Activated CD4-positive, alpha-beta T cell treated with anti-CD3 and anti-CD28 coated beads for 36 hours (primary cell): ENCODE measurements at regions not wholly inside any gene's neighbourhood (a gene's known extent, or its start where the extent isn't known, plus 50 kb on each side); places are given as distances from the start of the nearest gene placed in this dataset.

ENCODE experiments used
- ATAC-seq: fragments of 200-7000 bp; cut with Tn5 transposase; one replicate; pipeline ENCODE4 v1.10.0; 2021; ENCODE audit warnings: mild to moderate bottlenecking, moderate library complexity
- CTCF ChIA-PET: fragments of 350-600 bp; sonication (Branson Sonifier 250); formaldehyde crosslinking; loops from one replicate; lab custom pipeline; 2021; ENCODE audit warnings: antibody characterized with exemption; lab: Charles Lee
- POLR2A ChIA-PET: fragments of 350-600 bp; sonication (Branson Sonifier 250); formaldehyde crosslinking; loops from one replicate; lab custom pipeline; 2021; ENCODE audit warnings: antibody characterized with exemption, inconsistent platforms; lab: Charles Lee
- DNase-seq: peaks from one replicate; pipeline ENCODE4 v3.0.0-alpha.2; 2020
- H3K27ac Mint-ChIP-seq: one replicate; pipeline ENCODE4 v1.8.0; 2021; ENCODE audit warnings: mixed read lengths
- H3K27me3 Mint-ChIP-seq: one replicate; pipeline ENCODE4 v1.8.0; 2021; ENCODE audit warnings: mixed read lengths
- H3K36me3 Mint-ChIP-seq: one replicate; pipeline ENCODE4 v1.8.0; 2021; ENCODE audit warnings: low read depth, mixed read lengths
- H3K4me1 Mint-ChIP-seq: one replicate; pipeline ENCODE4 v1.8.0; 2021; ENCODE audit warnings: mixed read lengths
- H3K4me3 Mint-ChIP-seq: one replicate; pipeline ENCODE4 v1.8.0; 2021; ENCODE audit warnings: mild to moderate bottlenecking, moderate library complexity, mixed read lengths
- H3K9me3 Mint-ChIP-seq: one replicate; pipeline ENCODE4 v1.8.0; 2021; ENCODE audit warnings: low read depth, mixed read lengths
- intact Hi-C, 2 experiments: fragments of 100-400 bp; cut with DNase I in 1 of 2; cut with micrococcal nuclease in 1 of 2; formaldehyde crosslinking; loops; one replicate each; pipeline versions ENCODE4 v1.14.2 to v1.15.1; 2022 to 2024; cut with DNase I, micrococcal nuclease

- ATAC-seq (no peak), DNase-seq (no peak)
- H3K36me3 Mint-ChIP-seq = no peaks in the 10 kb centered on the region
- CTCF ChIA-PET = interaction anchor here (0.6 kb wide), 1 partner anchor 32 kb away, joined by 4 read pairs; no protein-coding TSS in a partner anchor
- H3K27me3 Mint-ChIP-seq = no peaks in the 10 kb centered on the region
- no peak overlapping the region for H3K4me3 Mint-ChIP-seq
- no peaks in the 10 kb centered on the region for H3K4me1 Mint-ChIP-seq
- intact Hi-C loops = no loop called here
- no peaks in the 10 kb centered on the region for H3K9me3 Mint-ChIP-seq
- POLR2A ChIA-PET = no interaction called here
- no peak overlapping the region for H3K27ac Mint-ChIP-seq
Observed at GRCh38 chr4:67036791-67037190, 508.5 kb downstream of the CENPC start.

- CTCF ChIA-PET = no interaction called here
- Mint-ChIP-seq H3K4me3 (no peak overlapping the region), H3K36me3 (no peaks in the 10 kb centered on the region), H3K4me1 (no peaks in the 10 kb centered on the region), H3K9me3 (no peaks in the 10 kb centered on the region), H3K27ac (no peak overlapping the region), H3K27me3 (no peaks in the 10 kb centered on the region)
- POLR2A ChIA-PET = no interaction called here
- intact Hi-C loops = no loop called here
- ATAC-seq (no peak), DNase-seq (no peak)
Observed at GRCh38 chr4:67035986-67036385, 509.3 kb downstream of the CENPC start.

GRCh38 chr4:67035501-67035900 lies 509.8 kb downstream of the CENPC start:
- intact Hi-C loops = no loop called here
- Mint-ChIP-seq H3K27me3 (no peaks in the 10 kb centered on the region), H3K9me3 (no peaks in the 10 kb centered on the region), H3K36me3 (no peaks in the 10 kb centered on the region), H3K4me3 (no peak overlapping the region), H3K27ac (no peak overlapping the region), H3K4me1 (no peaks in the 10 kb centered on the region)
- no peak for ATAC-seq
- CTCF ChIA-PET = interaction anchor here (1.1 kb wide), 1 partner anchor 9 kb away, joined by 3 read pairs; no protein-coding TSS in a partner anchor
- DNase-seq = no peak
- POLR2A ChIA-PET = no interaction called here

DNA sequence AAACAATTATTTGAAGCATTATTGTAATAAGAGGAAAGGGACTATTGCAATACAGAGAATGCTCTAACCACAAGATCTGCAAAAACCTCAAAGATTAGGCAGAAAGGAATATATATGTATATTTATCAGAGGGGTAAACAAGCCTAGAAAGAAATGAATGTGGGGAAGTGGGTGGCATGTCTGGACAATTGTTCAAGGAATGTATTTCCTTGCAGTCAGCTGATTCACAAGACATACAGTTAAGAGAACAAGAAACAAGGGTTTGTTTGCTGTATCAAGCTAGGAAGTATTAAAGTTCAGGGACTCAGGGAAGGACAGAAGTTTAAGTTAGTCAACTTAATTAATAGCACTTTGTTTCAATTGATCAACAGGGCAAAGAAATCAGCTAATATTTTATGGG lies 514.7 kb downstream of the CENPC start:
- no peaks in the 10 kb centered on the region for H3K36me3 Mint-ChIP-seq
- CTCF ChIA-PET = no interaction called here
- POLR2A ChIA-PET = no interaction called here
- DNase-seq (no peak), ATAC-seq (no peak)
- no peaks in the 10 kb centered on the region for H3K4me1 Mint-ChIP-seq
- no peaks in the 10 kb centered on the region for H3K27me3 Mint-ChIP-seq
- H3K9me3 Mint-ChIP-seq = no peaks in the 10 kb centered on the region
- no peak overlapping the region for H3K27ac Mint-ChIP-seq
- H3K4me3 Mint-ChIP-seq = no peak overlapping the region
- intact Hi-C loops = no loop called here

DNA sequence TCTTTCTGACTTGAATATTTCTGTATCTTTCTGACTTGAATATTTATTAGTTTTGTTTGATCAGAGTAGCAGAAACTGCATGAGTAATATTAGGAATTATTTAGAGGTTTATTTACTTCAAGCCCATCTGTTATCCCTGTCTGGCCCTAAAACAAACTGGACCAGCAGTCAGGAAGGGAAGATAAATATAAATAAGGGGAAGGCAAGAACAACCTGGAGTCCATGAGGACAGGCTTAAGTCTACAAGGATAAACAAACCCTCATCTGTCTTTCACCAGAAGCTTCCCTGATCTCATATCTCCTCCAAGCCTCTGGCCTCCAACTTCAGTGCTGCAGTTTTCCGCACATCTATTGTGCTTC lies 524.9 kb downstream of the CENPC start:
- CTCF ChIA-PET = no interaction called here
- POLR2A ChIA-PET = no interaction called here
- Mint-ChIP-seq H3K27ac (no peak overlapping the region), H3K4me3 (no peak overlapping the region), H3K4me1 (no peaks in the 10 kb centered on the region), H3K9me3 (peaks cover 11% of the 10 kb centered on the region), H3K27me3 (no peaks in the 10 kb centered on the region), H3K36me3 (no peaks in the 10 kb centered on the region)
- no peak for DNase-seq
- intact Hi-C loops = no loop called here
- no peak for ATAC-seq

- Mint-ChIP-seq H3K4me1 (no peaks in the 10 kb centered on the region), H3K9me3 (peaks cover 11% of the 10 kb centered on the region), H3K27ac (no peak overlapping the region), H3K4me3 (no peak overlapping the region), H3K27me3 (no peaks in the 10 kb centered on the region), H3K36me3 (no peaks in the 10 kb centered on the region)
- POLR2A ChIA-PET = no interaction called here
- ATAC-seq (no peak), DNase-seq (no peak)
- intact Hi-C loops = no loop called here
- CTCF ChIA-PET = no interaction called here
Observed at GRCh38 chr4:67019686-67020437, 525.4 kb downstream of the CENPC start.

DNA sequence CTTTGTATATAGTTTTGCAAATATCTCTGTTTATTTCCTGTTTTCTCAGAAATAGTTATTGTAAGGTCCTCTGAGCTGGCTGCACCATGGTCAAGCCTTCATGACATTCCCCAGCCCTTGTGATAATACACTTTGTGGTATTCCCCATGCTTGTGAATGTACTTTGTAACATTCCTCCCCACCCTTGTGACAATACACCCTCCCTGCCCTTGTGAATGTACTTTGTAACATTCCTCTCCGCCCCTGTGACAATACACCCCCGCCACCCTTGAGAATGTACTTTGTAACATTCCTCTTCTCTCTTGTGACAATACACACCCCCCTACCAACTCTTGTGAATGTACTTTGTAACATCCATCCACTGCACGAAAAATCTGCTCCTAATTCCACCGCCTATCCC lies 530.7 kb downstream of the CENPC start:
- no peak overlapping the region for H3K4me3 Mint-ChIP-seq
- H3K4me1 Mint-ChIP-seq = no peaks in the 10 kb centered on the region
- DNase-seq (no peak), ATAC-seq (no peak)
- H3K27me3 Mint-ChIP-seq = no peaks in the 10 kb centered on the region
- H3K27ac Mint-ChIP-seq = no peak overlapping the region
- intact Hi-C loops = no loop called here
- CTCF ChIA-PET = interaction anchor here (0.6 kb wide), 1 partner anchor 232 kb away, joined by 3 read pairs; no protein-coding TSS in a partner anchor
- peaks cover 18% of the 10 kb centered on the region for H3K9me3 Mint-ChIP-seq
- H3K36me3 Mint-ChIP-seq = no peaks in the 10 kb centered on the region
- POLR2A ChIA-PET = no interaction called here

DNA sequence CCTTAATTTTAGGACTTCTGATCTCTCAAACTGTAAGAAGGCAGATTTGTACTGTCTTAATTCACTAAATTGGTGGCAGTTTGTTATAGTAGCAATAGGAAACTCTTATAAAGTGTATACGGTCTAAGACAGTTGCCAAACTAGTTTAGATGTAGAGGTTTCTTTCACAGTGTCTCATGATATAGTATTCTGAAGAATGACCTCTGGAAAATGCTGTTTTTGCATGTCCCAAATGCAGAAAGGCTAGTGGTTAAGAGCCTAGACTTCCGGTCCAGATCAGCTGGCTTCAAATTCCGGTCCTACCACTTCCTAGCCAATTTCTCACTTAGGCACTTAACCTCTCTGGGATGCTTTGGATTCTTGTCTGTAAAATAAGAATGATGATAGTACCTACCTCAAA lies 538.5 kb downstream of the CENPC start:
- H3K27ac Mint-ChIP-seq = no peak overlapping the region
- H3K27me3 Mint-ChIP-seq = no peaks in the 10 kb centered on the region
- ATAC-seq (no peak), DNase-seq (no peak)
- no peaks in the 10 kb centered on the region for H3K36me3 Mint-ChIP-seq
- no peak overlapping the region for H3K4me3 Mint-ChIP-seq
- H3K9me3 Mint-ChIP-seq = peaks cover 8% of the 10 kb centered on the region
- POLR2A ChIA-PET = no interaction called here
- CTCF ChIA-PET = no interaction called here
- intact Hi-C loops = no loop called here
- no peaks in the 10 kb centered on the region for H3K4me1 Mint-ChIP-seq

GRCh38 chr4:66991521-66991920 lies 553.8 kb downstream of the CENPC start:
- Mint-ChIP-seq H3K4me1 (no peaks in the 10 kb centered on the region), H3K9me3 (peaks cover 4% of the 10 kb centered on the region), H3K36me3 (no peaks in the 10 kb centered on the region), H3K27me3 (no peaks in the 10 kb centered on the region), H3K27ac (no peak overlapping the region), H3K4me3 (no peak overlapping the region)
- intact Hi-C loops = no loop called here
- POLR2A ChIA-PET = no interaction called here
- DNase-seq (no peak), ATAC-seq (no peak)
- CTCF ChIA-PET = no interaction called here

DNA sequence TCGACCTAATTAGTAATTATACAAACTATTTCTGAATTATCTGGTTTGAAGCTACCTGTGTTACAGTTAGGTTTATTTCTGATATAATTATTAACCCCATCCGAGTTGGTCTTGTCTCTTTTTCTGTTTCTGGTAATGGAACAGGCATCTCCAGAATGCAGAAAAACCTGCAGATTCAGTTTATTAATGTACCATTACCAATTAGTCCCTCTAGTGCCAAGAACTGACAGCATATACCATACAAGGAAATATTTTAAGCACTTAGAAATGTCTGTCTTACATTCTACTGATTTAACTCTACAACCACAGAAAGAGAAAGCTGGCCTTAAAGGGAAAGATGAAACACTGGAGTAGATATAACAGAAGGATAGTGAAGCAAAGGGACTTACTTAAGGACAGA lies 570.6 kb downstream of the CENPC start:
- Mint-ChIP-seq H3K4me1 (no peaks in the 10 kb centered on the region), H3K36me3 (no peaks in the 10 kb centered on the region), H3K27ac (no peak overlapping the region), H3K27me3 (no peaks in the 10 kb centered on the region), H3K9me3 (no peaks in the 10 kb centered on the region), H3K4me3 (no peak overlapping the region)
- intact Hi-C loops = no loop called here
- ATAC-seq (no peak), DNase-seq (no peak)
- CTCF ChIA-PET = no interaction called here
- POLR2A ChIA-PET = no interaction called here

GRCh38 chr4:66972087-66972486 lies 573.2 kb downstream of the CENPC start:
- DNase-seq = no peak
- no peaks in the 10 kb centered on the region for H3K27me3 Mint-ChIP-seq
- POLR2A ChIA-PET = no interaction called here
- H3K36me3 Mint-ChIP-seq = no peaks in the 10 kb centered on the region
- H3K4me3 Mint-ChIP-seq = no peak overlapping the region
- ATAC-seq = no peak
- intact Hi-C loops = no loop called here
- H3K27ac Mint-ChIP-seq = no peak overlapping the region
- CTCF ChIA-PET = no interaction called here
- no peaks in the 10 kb centered on the region for H3K4me1 Mint-ChIP-seq
- H3K9me3 Mint-ChIP-seq = no peaks in the 10 kb centered on the region

- Mint-ChIP-seq H3K9me3 (no peaks in the 10 kb centered on the region), H3K4me1 (no peaks in the 10 kb centered on the region), H3K27me3 (no peaks in the 10 kb centered on the region), H3K36me3 (no peaks in the 10 kb centered on the region), H3K4me3 (no peak overlapping the region), H3K27ac (no peak overlapping the region)
- DNase-seq (no peak), ATAC-seq (no peak)
- CTCF ChIA-PET = no interaction called here
- intact Hi-C loops = no loop called here
- POLR2A ChIA-PET = no interaction called here
Observed at GRCh38 chr4:66964467-66964866, 580.8 kb downstream of the CENPC start.
